ENCODE measurements at regions not wholly inside any gene's neighbourhood (a gene's known extent, or its start where the extent isn't known, plus 50 kb on each side); places are given as distances from the start of the nearest gene placed in this dataset.

GRCh38 chr9:16205455-16205854, 652.6 kb downstream of the CCDC171 start:
- H2AFZ ChIP-seq (ENCODE audit: control insufficient read depth, low read length), result no peak overlapping the region
- no peak overlapping the region for H3K27ac ChIP-seq (ENCODE audit: control insufficient read depth, insufficient read depth, low read length)
- H3K4me3 ChIP-seq (ENCODE audit: control insufficient read depth in 2 of 3, extremely low read depth in 1 of 3, insufficient read depth in 2 of 3, low read depth in 1 of 3, low read length in 3 of 3), result no peak overlapping the region
- H3K4me1 ChIP-seq (ENCODE audit: control insufficient read depth, extremely low read depth, insufficient read depth, low read length), result peaks cover 12% of the 10 kb centered on the region
- H3K4me2 ChIP-seq (ENCODE audit: control insufficient read depth, extremely low read depth, insufficient read depth, low read depth, low read length), result no peak overlapping the region
- DNase-seq (ENCODE audit: low read depth, low spot score) (no peak), FAIRE-seq (no peak)
- no peaks in the 10 kb centered on the region for H3K9me3 ChIP-seq (ENCODE audit: control insufficient read depth, low read depth, low read length)
- H3K36me3 ChIP-seq (ENCODE audit: control insufficient read depth in 2 of 2, extremely low read depth in 1 of 2, insufficient read depth in 2 of 2, low read length in 2 of 2), result no peaks in the 10 kb centered on the region
- H3K27me3 ChIP-seq (ENCODE audit: control insufficient read depth, extremely low read depth, insufficient read depth, low read length), result no peaks in the 10 kb centered on the region
- H4K20me1 ChIP-seq (ENCODE audit: control insufficient read depth, extremely low read depth, insufficient read depth, low read length), result no peaks in the 10 kb centered on the region
- no peak overlapping the region for H3K9ac ChIP-seq (ENCODE audit: control insufficient read depth, extremely low read depth, insufficient read depth, low read length)
- no peak for TF ChIP-seq CTCF (optimal IDR thresholded peaks at IDR 0.05 in 1 of 3, IDR thresholded peaks at IDR 0.05 in 1 of 3, conservative IDR thresholded peaks at IDR 0.05 in 1 of 3; ENCODE audit: extremely low read depth in 1 of 3, insufficient read depth in 2 of 3, low read length in 3 of 3)
- TF ChIP-seq EZH2 (IDR thresholded peaks at IDR 0.05; ENCODE audit: low read length), result no peak
- no peaks in the 10 kb centered on the region for H3K79me2 ChIP-seq (ENCODE audit: control insufficient read depth, insufficient read depth, low read length)
- no peaks in the 10 kb centered on the region for H3K9me1 ChIP-seq (ENCODE audit: control insufficient read depth, extremely low read depth, insufficient read depth, low read length)
- dilution Hi-C loops (cut with MboI; ENCODE audit: extremely low pct_ligation_motif_present, low sequenced_read_pairs), result no loop called here

GRCh38 chr9:16206518-16206917, 653.7 kb downstream of the CCDC171 start:
- H3K27ac ChIP-seq (ENCODE audit: control insufficient read depth, insufficient read depth, low read length), result no peak overlapping the region
- no peaks in the 10 kb centered on the region for H3K9me1 ChIP-seq (ENCODE audit: control insufficient read depth, extremely low read depth, insufficient read depth, low read length)
- H3K79me2 ChIP-seq (ENCODE audit: control insufficient read depth, insufficient read depth, low read length), result no peaks in the 10 kb centered on the region
- H4K20me1 ChIP-seq (ENCODE audit: control insufficient read depth, extremely low read depth, insufficient read depth, low read length), result no peaks in the 10 kb centered on the region
- H2AFZ ChIP-seq (ENCODE audit: control insufficient read depth, low read length), result no peak overlapping the region
- peaks cover 12% of the 10 kb centered on the region for H3K4me1 ChIP-seq (ENCODE audit: control insufficient read depth, extremely low read depth, insufficient read depth, low read length)
- no peak overlapping the region for H3K9ac ChIP-seq (ENCODE audit: control insufficient read depth, extremely low read depth, insufficient read depth, low read length)
- TF ChIP-seq CTCF (optimal IDR thresholded peaks at IDR 0.05 in 1 of 3, IDR thresholded peaks at IDR 0.05 in 1 of 3, conservative IDR thresholded peaks at IDR 0.05 in 1 of 3; ENCODE audit: extremely low read depth in 1 of 3, insufficient read depth in 2 of 3, low read length in 3 of 3), result no peak
- TF ChIP-seq EZH2 (IDR thresholded peaks at IDR 0.05; ENCODE audit: low read length), result no peak
- dilution Hi-C loops (cut with MboI; ENCODE audit: extremely low pct_ligation_motif_present, low sequenced_read_pairs), result no loop called here
- FAIRE-seq, result no peak
- no peaks in the 10 kb centered on the region for H3K9me3 ChIP-seq (ENCODE audit: control insufficient read depth, low read depth, low read length)
- DNase-seq (ENCODE audit: low read depth, low spot score), result no peak
- no peak overlapping the region for H3K4me3 ChIP-seq (ENCODE audit: control insufficient read depth in 2 of 3, extremely low read depth in 1 of 3, insufficient read depth in 2 of 3, low read depth in 1 of 3, low read length in 3 of 3)
- H3K4me2 ChIP-seq (ENCODE audit: control insufficient read depth, extremely low read depth, insufficient read depth, low read depth, low read length), result no peak overlapping the region
- no peaks in the 10 kb centered on the region for H3K27me3 ChIP-seq (ENCODE audit: control insufficient read depth, extremely low read depth, insufficient read depth, low read length)
- no peaks in the 10 kb centered on the region for H3K36me3 ChIP-seq (ENCODE audit: control insufficient read depth in 2 of 2, extremely low read depth in 1 of 2, insufficient read depth in 2 of 2, low read length in 2 of 2)
